ENCODE measurements at regions not wholly inside any gene's neighbourhood (a gene's known extent, or its start where the extent isn't known, plus 50 kb on each side); places are given as distances from the start of the nearest gene placed in this dataset.

DNA sequence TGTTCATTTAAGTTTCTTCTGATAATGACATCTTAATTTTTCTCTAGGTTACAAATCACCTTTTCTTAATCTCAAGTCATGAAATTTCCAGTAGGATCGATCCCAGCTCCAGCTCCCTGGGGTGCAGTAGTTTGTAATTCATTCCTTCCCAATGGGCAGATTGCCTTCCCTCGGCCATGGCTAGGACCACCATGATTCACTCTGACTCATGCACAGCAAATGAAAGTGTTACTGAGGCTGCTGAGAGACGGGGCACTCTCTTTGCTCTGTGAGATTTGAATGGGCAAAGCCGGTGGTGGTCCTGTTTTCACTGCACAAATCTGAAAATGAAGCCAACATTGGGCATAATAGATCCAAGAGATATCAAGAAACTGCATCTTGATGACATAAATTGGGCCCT, 202.8 kb upstream of the IRS2 start:
- TF ChIP-seq, protein P1, sequence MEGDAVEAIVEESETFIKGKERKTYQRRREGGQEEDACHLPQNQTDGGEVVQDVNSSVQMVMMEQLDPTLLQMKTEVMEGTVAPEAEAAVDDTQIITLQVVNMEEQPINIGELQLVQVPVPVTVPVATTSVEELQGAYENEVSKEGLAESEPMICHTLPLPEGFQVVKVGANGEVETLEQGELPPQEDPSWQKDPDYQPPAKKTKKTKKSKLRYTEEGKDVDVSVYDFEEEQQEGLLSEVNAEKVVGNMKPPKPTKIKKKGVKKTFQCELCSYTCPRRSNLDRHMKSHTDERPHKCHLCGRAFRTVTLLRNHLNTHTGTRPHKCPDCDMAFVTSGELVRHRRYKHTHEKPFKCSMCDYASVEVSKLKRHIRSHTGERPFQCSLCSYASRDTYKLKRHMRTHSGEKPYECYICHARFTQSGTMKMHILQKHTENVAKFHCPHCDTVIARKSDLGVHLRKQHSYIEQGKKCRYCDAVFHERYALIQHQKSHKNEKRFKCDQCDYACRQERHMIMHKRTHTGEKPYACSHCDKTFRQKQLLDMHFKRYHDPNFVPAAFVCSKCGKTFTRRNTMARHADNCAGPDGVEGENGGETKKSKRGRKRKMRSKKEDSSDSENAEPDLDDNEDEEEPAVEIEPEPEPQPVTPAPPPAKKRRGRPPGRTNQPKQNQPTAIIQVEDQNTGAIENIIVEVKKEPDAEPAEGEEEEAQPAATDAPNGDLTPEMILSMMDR (IDR thresholded peaks at IDR 0.05) = no peak
- no peak for TF ChIP-seq POLR2AphosphoS5 (IDR thresholded peaks at IDR 0.05; ENCODE audit: insufficient read depth in 1 of 2, low read depth in 1 of 2)

Measured in vagina (tissue), 2 donors.